Muscle layer of colon (tissue), 2 donors: ENCODE measurements at regions not wholly inside any gene's neighbourhood (a gene's known extent, or its start where the extent isn't known, plus 50 kb on each side); places are given as distances from the start of the nearest gene placed in this dataset.

Experiments used
- H3K27ac ChIP-seq: one replicate; pipeline ENCODE4 v1.7.0; 2013; ENCODE audit warnings: low read depth, mild to moderate bottlenecking, low read length, moderate library complexity
- H3K27me3 ChIP-seq, 2 donors: one replicate each; pipeline ENCODE4 v1.7.0; 2013; ENCODE audit warnings: low read length in 2 of 2, mild to moderate bottlenecking in 2 of 2; ENCODE audit not compliant: insufficient read depth in 2 of 2, control insufficient read depth in 1 of 2
- H3K36me3 ChIP-seq: one replicate; pipeline ENCODE4 v1.7.0; 2013; ENCODE audit warnings: mild to moderate bottlenecking, low read length; ENCODE audit not compliant: insufficient read depth
- H3K4me1 ChIP-seq: one replicate; pipeline ENCODE4 v1.7.0; 2013; ENCODE audit warnings: mild to moderate bottlenecking, low read length; ENCODE audit not compliant: insufficient read depth
- H3K4me3 ChIP-seq, 2 donors: one replicate each; pipeline ENCODE4 v1.7.0; 2013; ENCODE audit warnings: low read length in 2 of 2, low read depth in 1 of 2, mild to moderate bottlenecking in 1 of 2, moderate library complexity in 1 of 2
- H3K9ac ChIP-seq: one replicate; pipeline ENCODE4 v1.7.0; 2013; ENCODE audit warnings: low read length
- H3K9me3 ChIP-seq: one replicate; pipeline ENCODE4 v1.7.0; 2013; ENCODE audit warnings: mild to moderate bottlenecking, low read length
- donor health status: abdominal sarcoma.
- donor health status: Adenocarcinoma of cecum.

GRCh38 chr4:127155555-127155954 lies 477.2 kb upstream of the INTU start:
- no peak overlapping the region for H3K9ac ChIP-seq
- H3K27ac ChIP-seq = no peak overlapping the region
- H3K4me1 ChIP-seq = no peaks in the 10 kb centered on the region
- no peaks in the 10 kb centered on the region for H3K36me3 ChIP-seq
- no peaks in the 10 kb centered on the region for H3K9me3 ChIP-seq
- H3K4me3 ChIP-seq = no peak overlapping the region
- H3K27me3 ChIP-seq = no peaks in the 10 kb centered on the region

- H3K27ac ChIP-seq = no peak overlapping the region
- H3K4me1 ChIP-seq = no peaks in the 10 kb centered on the region
- no peaks in the 10 kb centered on the region for H3K36me3 ChIP-seq
- H3K4me3 ChIP-seq = no peak overlapping the region
- no peaks in the 10 kb centered on the region for H3K9me3 ChIP-seq
- no peak overlapping the region for H3K9ac ChIP-seq
- H3K27me3 ChIP-seq = no peaks in the 10 kb centered on the region
Observed at GRCh38 chr4:127162741-127163140, 470.0 kb upstream of the INTU start.

- Histone ChIP-seq H3K9me3 (no peaks in the 10 kb centered on the region), H3K27ac (no peak overlapping the region), H3K9ac (no peak overlapping the region), H3K4me1 (no peaks in the 10 kb centered on the region), H3K4me3 (no peak overlapping the region), H3K36me3 (no peaks in the 10 kb centered on the region), H3K27me3 (no peaks in the 10 kb centered on the region)
Observed at GRCh38 chr4:127165971-127166370, 466.8 kb upstream of the INTU start.

GRCh38 chr4:127174201-127174600 lies 458.6 kb upstream of the INTU start:
- Histone ChIP-seq H3K36me3 (no peaks in the 10 kb centered on the region), H3K27ac (no peak overlapping the region), H3K9me3 (no peaks in the 10 kb centered on the region)

GRCh38 chr4:127174616-127175015 lies 458.1 kb upstream of the INTU start:
- no peaks in the 10 kb centered on the region for H3K9me3 ChIP-seq
- no peaks in the 10 kb centered on the region for H3K36me3 ChIP-seq
- no peak overlapping the region for H3K27ac ChIP-seq
- H3K9ac ChIP-seq = no peak overlapping the region
- no peak overlapping the region for H3K4me3 ChIP-seq
- peaks cover 12% of the 10 kb centered on the region for H3K4me1 ChIP-seq
- H3K27me3 ChIP-seq = no peaks in the 10 kb centered on the region

More at GRCh38 chr4:127174201-127174600, 458.6 kb upstream of the INTU start:
- Histone ChIP-seq H3K27me3 (no peaks in the 10 kb centered on the region), H3K4me3 (no peak overlapping the region), H3K9ac (no peak overlapping the region), H3K4me1 (peaks cover 12% of the 10 kb centered on the region)

- no peak overlapping the region for H3K4me3 ChIP-seq
- peaks cover 4% of the 10 kb centered on the region for H3K4me1 ChIP-seq
- H3K9ac ChIP-seq = no peak overlapping the region
- no peaks in the 10 kb centered on the region for H3K27me3 ChIP-seq
- H3K36me3 ChIP-seq = no peaks in the 10 kb centered on the region
- H3K9me3 ChIP-seq = no peaks in the 10 kb centered on the region
- H3K27ac ChIP-seq = no peak overlapping the region
Observed at GRCh38 chr4:127179256-127180087, 453.3 kb upstream of the INTU start.

- Histone ChIP-seq H3K4me3 (no peak overlapping the region), H3K9ac (no peak overlapping the region), H3K4me1 (no peaks in the 10 kb centered on the region), H3K27ac (no peak overlapping the region), H3K9me3 (no peaks in the 10 kb centered on the region), H3K36me3 (no peaks in the 10 kb centered on the region), H3K27me3 (no peaks in the 10 kb centered on the region)
Observed at GRCh38 chr4:127181001-127181400, 451.8 kb upstream of the INTU start.

GRCh38 chr4:127182687-127183086 lies 450.1 kb upstream of the INTU start:
- no peaks in the 10 kb centered on the region for H3K27me3 ChIP-seq
- no peak overlapping the region for H3K27ac ChIP-seq
- no peak overlapping the region for H3K9ac ChIP-seq
- H3K9me3 ChIP-seq = no peaks in the 10 kb centered on the region
- no peaks in the 10 kb centered on the region for H3K4me1 ChIP-seq
- no peaks in the 10 kb centered on the region for H3K36me3 ChIP-seq
- H3K4me3 ChIP-seq = no peak overlapping the region

GRCh38 chr4:127188847-127189246 lies 443.9 kb upstream of the INTU start:
- Histone ChIP-seq H3K4me3 (no peak overlapping the region), H3K9ac (no peak overlapping the region), H3K27me3 (no peaks in the 10 kb centered on the region), H3K36me3 (no peaks in the 10 kb centered on the region), H3K9me3 (no peaks in the 10 kb centered on the region), H3K4me1 (no peaks in the 10 kb centered on the region), H3K27ac (no peak overlapping the region)

GRCh38 chr4:127194281-127194680 lies 438.5 kb upstream of the INTU start:
- H3K9ac ChIP-seq = no peak overlapping the region
- H3K9me3 ChIP-seq = no peaks in the 10 kb centered on the region
- H3K27me3 ChIP-seq = no peaks in the 10 kb centered on the region
- no peaks in the 10 kb centered on the region for H3K4me1 ChIP-seq
- no peak overlapping the region for H3K27ac ChIP-seq
- no peaks in the 10 kb centered on the region for H3K36me3 ChIP-seq
- H3K4me3 ChIP-seq = no peak overlapping the region

- Histone ChIP-seq H3K36me3 (no peaks in the 10 kb centered on the region), H3K27ac (no peak overlapping the region), H3K4me1 (no peaks in the 10 kb centered on the region), H3K27me3 (no peaks in the 10 kb centered on the region), H3K9ac (no peak overlapping the region), H3K9me3 (no peaks in the 10 kb centered on the region), H3K4me3 (no peak overlapping the region)
Observed at GRCh38 chr4:127196655-127197352, 436.0 kb upstream of the INTU start.
